ENCODE measurements at regions not wholly inside any gene's neighbourhood (a gene's known extent, or its start where the extent isn't known, plus 50 kb on each side); places are given as distances from the start of the nearest gene placed in this dataset.

- Histone ChIP-seq H2AFZ (no peak overlapping the region), H3K36me3 (ENCODE audit: control insufficient read depth, insufficient read depth, low read length) (no peaks in the 10 kb centered on the region), H3K4me1 (no peaks in the 10 kb centered on the region), H3K79me2 (no peaks in the 10 kb centered on the region), H3K4me2 (ENCODE audit: low read length) (no peak overlapping the region), H3K27ac (no peak overlapping the region), H3K9me3 (ENCODE audit: control insufficient read depth, low read length) (no peaks in the 10 kb centered on the region), H3K9ac (no peak overlapping the region), H3K4me3 (ENCODE audit: low read depth, low read length) (no peak overlapping the region), H3K27me3 (ENCODE audit: control insufficient read depth, insufficient read depth, low read length) (no peaks in the 10 kb centered on the region)
- no peak for TF ChIP-seq CTCF (IDR thresholded peaks at IDR 0.05)
Measured at GRCh38 chr7:67392596-67393438, 396.2 kb downstream of the TYW1 start.

GRCh38 chr7:67393903-67394302 is 397.3 kb downstream of the TYW1 start:
- Histone ChIP-seq H3K27me3 (ENCODE audit: control insufficient read depth, insufficient read depth, low read length) (no peaks in the 10 kb centered on the region), H3K4me2 (ENCODE audit: low read length) (no peak overlapping the region), H3K4me3 (ENCODE audit: low read depth, low read length) (no peak overlapping the region), H3K9ac (no peak overlapping the region), H3K4me1 (no peaks in the 10 kb centered on the region), H3K27ac (no peak overlapping the region), H2AFZ (no peak overlapping the region), H3K9me3 (ENCODE audit: control insufficient read depth, low read length) (no peaks in the 10 kb centered on the region), H3K36me3 (ENCODE audit: control insufficient read depth, insufficient read depth, low read length) (no peaks in the 10 kb centered on the region), H3K79me2 (no peaks in the 10 kb centered on the region)
- no peak for TF ChIP-seq CTCF (IDR thresholded peaks at IDR 0.05)

GRCh38 chr7:67398916-67399315 is 402.3 kb downstream of the TYW1 start:
- H3K79me2 ChIP-seq, result no peaks in the 10 kb centered on the region
- H3K27ac ChIP-seq, result no peak overlapping the region
- no peak overlapping the region for H3K4me3 ChIP-seq (ENCODE audit: low read depth, low read length)
- no peak overlapping the region for H2AFZ ChIP-seq
- no peaks in the 10 kb centered on the region for H3K4me1 ChIP-seq
- no peaks in the 10 kb centered on the region for H3K9me3 ChIP-seq (ENCODE audit: control insufficient read depth, low read length)
- no peak overlapping the region for H3K4me2 ChIP-seq (ENCODE audit: low read length)
- no peak overlapping the region for H3K9ac ChIP-seq
- TF ChIP-seq CTCF (IDR thresholded peaks at IDR 0.05), result no peak
- H3K27me3 ChIP-seq (ENCODE audit: control insufficient read depth, insufficient read depth, low read length), result no peaks in the 10 kb centered on the region
- H3K36me3 ChIP-seq (ENCODE audit: control insufficient read depth, insufficient read depth, low read length), result no peaks in the 10 kb centered on the region

- no peaks in the 10 kb centered on the region for H3K4me1 ChIP-seq
- H3K4me3 ChIP-seq (ENCODE audit: low read depth, low read length), result no peak overlapping the region
- H3K9me3 ChIP-seq (ENCODE audit: control insufficient read depth, low read length), result no peaks in the 10 kb centered on the region
- H3K79me2 ChIP-seq, result no peaks in the 10 kb centered on the region
- no peak for TF ChIP-seq CTCF (IDR thresholded peaks at IDR 0.05)
- no peak overlapping the region for H3K9ac ChIP-seq
- H3K27ac ChIP-seq, result no peak overlapping the region
- no peak overlapping the region for H2AFZ ChIP-seq
- H3K4me2 ChIP-seq (ENCODE audit: low read length), result no peak overlapping the region
- no peaks in the 10 kb centered on the region for H3K27me3 ChIP-seq (ENCODE audit: control insufficient read depth, insufficient read depth, low read length)
- no peaks in the 10 kb centered on the region for H3K36me3 ChIP-seq (ENCODE audit: control insufficient read depth, insufficient read depth, low read length)
Measured at GRCh38 chr7:67401492-67401891, 404.9 kb downstream of the TYW1 start.

GRCh38 chr7:67402280-67402679 is 405.6 kb downstream of the TYW1 start:
- no peak overlapping the region for H3K4me3 ChIP-seq (ENCODE audit: low read depth, low read length)
- H3K27me3 ChIP-seq (ENCODE audit: control insufficient read depth, insufficient read depth, low read length), result no peaks in the 10 kb centered on the region
- no peak overlapping the region for H2AFZ ChIP-seq
- H3K9me3 ChIP-seq (ENCODE audit: control insufficient read depth, low read length), result no peaks in the 10 kb centered on the region
- H3K4me1 ChIP-seq, result no peaks in the 10 kb centered on the region
- no peak overlapping the region for H3K4me2 ChIP-seq (ENCODE audit: low read length)
- H3K9ac ChIP-seq, result no peak overlapping the region
- H3K79me2 ChIP-seq, result no peaks in the 10 kb centered on the region
- TF ChIP-seq CTCF (IDR thresholded peaks at IDR 0.05), result no peak
- no peak overlapping the region for H3K27ac ChIP-seq
- H3K36me3 ChIP-seq (ENCODE audit: control insufficient read depth, insufficient read depth, low read length), result no peaks in the 10 kb centered on the region
